GM12874 (cell line): ENCODE measurements at regions not wholly inside any gene's neighbourhood (a gene's known extent, or its start where the extent isn't known, plus 50 kb on each side); places are given as distances from the start of the nearest gene placed in this dataset.

Experiments used
- CTCF ChIP-seq: IDR thresholded peaks from 2 replicates; pipeline ENCODE4 v1.5.1; 2011; ENCODE audit warnings: low read depth, mild to moderate bottlenecking, control low read depth, low read length, moderate library complexity; ENCODE audit not compliant: insufficient read depth

DNA sequence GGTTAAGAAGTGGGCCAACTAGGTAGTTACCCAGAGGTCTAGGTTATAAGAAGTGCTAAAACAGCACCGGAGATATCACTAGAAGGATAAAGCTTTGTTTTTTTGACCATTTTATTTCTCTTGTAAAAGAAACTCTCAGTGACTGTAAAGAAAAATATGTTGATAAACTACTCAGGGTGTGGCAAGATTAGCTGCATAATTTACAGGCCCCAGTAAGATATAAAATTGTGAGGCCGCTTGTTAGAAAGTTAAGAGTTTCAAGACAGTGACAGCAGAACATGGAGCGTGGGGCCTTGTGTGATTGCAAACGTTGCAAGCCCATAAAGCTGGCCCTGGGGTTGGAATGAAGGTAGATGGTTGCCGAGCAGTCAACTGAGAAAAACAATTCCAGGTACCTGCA, 263.7 kb upstream of the EEF2KMT start:
- TF ChIP-seq CTCF: no peak

DNA sequence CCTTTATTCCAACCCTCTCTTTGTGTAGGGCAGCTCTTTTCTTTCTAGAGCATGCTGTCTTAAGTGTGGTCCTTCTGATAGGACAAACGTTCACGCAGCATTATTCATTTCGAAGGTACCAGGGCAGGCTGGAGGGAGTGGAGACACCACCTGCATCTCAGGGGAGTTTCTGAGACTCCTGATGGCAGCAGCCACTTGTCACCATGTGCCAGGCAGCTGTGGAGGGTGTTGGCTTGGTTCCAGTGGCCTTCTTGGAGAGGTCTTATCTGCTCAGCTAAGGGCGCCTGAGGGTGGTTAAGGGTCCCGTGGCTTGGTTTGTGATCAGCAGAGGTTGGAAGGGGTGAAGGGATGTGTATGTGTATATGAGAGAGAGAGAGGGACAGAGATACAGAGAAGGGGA, 257.1 kb upstream of the EEF2KMT start:
- no peak for TF ChIP-seq CTCF

DNA sequence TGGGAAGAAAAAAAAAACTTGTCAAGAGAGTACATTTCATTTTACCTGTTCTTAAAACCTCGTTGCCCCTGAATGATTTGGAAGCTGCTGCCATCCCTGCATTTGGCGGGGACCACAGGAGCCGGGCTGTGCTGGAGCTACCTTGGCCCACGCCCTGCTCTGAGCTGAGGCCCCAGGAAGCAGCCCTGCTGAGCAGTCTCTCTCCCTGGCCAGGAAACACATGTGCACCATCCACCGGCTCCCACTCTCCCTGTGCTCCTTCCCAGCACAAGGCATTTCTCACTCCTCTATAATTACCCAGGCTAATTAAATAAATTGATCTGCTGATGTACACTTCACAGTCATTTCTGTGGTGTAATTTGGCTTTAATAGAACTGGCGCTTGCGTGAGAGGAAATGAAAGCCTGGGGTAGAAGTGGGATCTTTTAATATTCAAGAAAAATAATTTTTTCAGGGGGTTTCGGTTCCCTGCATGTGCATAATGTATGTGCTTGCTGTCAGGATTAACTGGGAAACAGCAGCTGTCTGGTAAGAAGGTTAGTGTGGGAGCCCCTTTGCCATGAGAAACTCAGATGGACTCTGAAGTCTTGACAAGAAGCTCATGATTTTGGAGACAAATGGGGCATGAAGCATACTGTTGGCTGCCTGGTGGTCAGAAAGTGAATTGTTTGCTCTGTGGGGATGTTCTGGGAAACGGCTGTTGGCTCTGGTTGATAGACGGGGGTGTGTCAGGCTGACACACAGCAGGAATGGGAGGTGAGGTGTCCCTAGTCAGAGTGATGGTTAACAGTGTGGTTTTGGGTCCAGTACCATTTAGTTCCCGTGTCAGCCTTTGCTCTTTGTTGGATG, 252.3 kb upstream of the EEF2KMT start:
- no peak for TF ChIP-seq CTCF

- TF ChIP-seq CTCF: no peak
These were observed 251.5 kb upstream of the EEF2KMT start for GRCh38 chr16:5349101-5349500.

DNA sequence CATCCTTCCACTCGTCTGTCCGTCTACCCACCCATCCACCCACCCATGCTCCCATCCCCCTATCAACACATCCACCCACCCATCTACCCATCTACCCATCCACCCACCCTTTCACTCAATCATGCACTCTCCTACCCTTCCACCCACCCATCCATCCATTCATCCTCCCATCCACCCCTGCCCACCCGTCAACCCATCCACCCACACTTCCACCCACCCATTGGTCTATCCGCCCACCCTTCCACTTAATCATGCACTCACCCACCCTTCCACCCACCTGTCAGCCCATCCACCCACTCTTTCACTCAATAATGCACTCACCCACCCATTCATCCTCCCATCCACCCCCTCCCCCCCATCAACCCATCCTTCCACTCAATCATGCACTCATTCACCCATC, 250.0 kb upstream of the EEF2KMT start:
- TF ChIP-seq CTCF: no peak

GRCh38 chr16:5336941-5337340, 239.3 kb upstream of the EEF2KMT start:
- TF ChIP-seq CTCF: no peak

- TF ChIP-seq CTCF: no peak
These were observed 236.4 kb upstream of the EEF2KMT start for GRCh38 chr16:5333991-5334390.
